CD4-positive, alpha-beta T cell treated with Interleukin-6 for 4 hours (primary cell): ENCODE measurements at regions not wholly inside any gene's neighbourhood (a gene's known extent, or its start where the extent isn't known, plus 50 kb on each side); places are given as distances from the start of the nearest gene placed in this dataset.

Source experiments
- DNase-seq: peaks from one replicate; pipeline ENCODE4 v3.0.0-alpha.2; 2020; ENCODE audit warnings: mixed read lengths

DNA sequence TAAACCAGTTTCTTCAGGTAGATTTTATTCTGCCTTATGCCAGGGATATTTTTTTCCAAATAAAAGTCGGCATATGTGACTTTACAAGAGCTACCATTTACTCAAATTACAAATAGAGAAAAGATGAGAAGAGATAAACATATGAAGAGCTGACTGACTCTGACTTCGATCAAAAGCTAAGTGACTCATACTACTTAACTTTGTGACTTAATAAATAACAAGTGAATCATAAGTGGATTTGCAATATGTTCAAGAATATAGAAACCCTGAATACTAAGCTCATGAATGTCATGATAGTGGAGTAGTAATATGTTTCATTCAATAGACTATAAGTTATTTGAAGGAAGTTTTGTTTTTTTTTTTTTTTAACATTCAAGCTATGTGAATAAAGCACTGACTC, 130.5 kb upstream of the ANO3 start:
- no peak for DNase-seq

- DNase-seq, result no peak
These were observed 129.2 kb upstream of the ANO3 start for GRCh38 chr11:26202754-26203153.

DNA sequence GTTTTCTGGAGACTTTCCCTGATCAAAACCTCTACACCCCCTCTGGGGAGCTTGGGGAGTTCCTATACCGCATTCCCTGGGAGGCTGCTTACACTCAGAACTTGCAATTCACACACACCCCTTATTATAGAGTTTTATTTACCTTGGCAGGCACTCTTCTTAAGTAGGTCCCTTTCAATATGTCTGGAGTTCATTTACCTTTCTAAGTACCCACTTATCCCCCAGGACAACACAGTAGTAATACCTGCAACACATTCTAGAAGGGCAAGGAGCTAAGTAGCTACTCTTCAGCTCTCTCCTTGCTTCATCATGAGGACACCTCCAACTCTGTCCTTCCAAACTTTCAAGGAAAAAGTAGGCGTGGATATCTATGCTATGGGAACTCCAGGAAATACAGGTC, 127.8 kb upstream of the ANO3 start:
- DNase-seq, result no peak

GRCh38 chr11:26204839-26205238, 127.1 kb upstream of the ANO3 start:
- DNase-seq, result no peak

DNA sequence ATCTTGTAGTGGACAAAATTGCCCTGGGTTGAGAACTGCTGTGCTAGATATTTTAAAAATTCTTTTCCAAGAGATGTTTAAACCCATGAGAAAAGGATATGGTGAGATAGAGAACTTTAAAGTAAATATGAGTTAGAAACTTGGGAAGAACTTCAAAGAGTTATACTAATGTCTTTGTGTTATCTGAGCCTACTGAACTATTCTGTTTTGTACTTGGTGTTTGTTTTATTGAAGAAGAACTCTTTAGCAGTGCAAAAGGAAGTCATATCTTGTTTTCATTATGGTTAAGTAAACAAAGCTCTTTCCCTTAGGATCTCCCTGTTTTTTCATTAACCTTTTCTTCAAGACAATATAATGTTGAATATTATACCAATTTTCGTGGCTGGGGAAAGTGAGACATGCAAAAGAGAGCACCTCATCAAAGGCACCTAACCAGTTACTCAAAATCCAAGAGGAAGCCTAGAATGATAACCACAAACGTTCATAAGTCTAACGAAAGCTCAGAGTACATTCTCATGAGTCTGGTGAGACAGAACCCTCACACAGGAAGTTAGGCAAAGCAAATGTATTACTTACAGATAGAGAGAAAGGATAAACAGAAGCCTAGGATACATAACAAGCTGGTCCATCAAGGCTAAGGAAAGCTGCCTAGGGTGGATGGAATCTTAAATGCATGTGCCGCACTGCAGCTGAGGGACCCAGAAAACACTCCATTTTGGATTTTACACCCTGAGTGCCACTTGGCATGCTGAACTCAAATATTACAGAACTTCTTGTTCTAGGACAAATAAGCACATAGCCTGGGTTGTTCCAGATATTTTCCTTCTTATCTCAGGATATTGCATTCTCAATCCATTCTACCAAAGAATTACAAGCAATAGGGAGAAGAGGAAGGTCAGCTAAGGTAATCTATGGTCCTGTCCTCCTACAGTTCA, 112.5 kb upstream of the ANO3 start:
- DNase-seq, result no peak

- DNase-seq, result no peak
These were observed 106.3 kb upstream of the ANO3 start for GRCh38 chr11:26225646-26226045.

DNA sequence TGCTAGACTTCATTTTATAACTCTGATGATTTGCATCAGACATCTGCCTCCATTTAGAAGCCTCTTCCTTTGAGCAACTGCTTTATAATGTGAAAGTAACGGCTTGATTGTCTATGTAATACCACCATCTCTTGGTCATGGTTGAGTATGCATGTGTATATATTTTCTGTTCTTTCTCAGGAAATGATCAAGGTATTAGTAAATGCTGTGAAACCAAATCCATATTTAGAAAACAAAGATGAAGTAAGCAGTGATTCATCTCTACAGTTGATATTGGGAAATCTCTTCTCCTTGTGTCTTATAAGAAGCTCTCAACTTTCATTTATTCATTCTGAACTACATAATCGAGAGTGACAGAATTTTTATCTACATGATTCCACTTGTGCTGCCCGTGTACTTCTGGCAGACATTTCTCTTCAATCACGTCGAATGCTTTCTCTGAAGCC, 104.6 kb upstream of the ANO3 start:
- DNase-seq, result no peak

- DNase-seq, result no peak
These were observed 103.9 kb upstream of the ANO3 start for GRCh38 chr11:26227883-26228502.

DNA sequence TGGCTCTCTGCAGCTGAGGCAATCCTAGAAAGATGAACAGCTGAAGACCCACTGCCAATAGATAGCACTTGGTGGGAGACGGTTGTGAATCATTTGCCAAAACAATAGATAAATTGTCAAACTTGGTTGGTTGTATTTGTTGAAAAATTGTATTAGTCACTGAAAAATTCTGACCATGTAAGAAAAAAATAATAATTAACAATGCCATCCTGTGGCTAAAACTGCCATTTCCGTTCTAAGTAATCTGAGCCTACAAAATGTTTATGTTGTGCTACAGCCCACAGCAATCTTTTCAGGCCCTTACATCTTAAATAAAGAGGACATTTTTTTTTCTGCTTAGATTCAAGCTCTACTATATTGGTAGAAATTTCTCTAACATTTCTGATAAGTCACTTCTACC, 103.2 kb upstream of the ANO3 start:
- DNase-seq, result no peak

DNA sequence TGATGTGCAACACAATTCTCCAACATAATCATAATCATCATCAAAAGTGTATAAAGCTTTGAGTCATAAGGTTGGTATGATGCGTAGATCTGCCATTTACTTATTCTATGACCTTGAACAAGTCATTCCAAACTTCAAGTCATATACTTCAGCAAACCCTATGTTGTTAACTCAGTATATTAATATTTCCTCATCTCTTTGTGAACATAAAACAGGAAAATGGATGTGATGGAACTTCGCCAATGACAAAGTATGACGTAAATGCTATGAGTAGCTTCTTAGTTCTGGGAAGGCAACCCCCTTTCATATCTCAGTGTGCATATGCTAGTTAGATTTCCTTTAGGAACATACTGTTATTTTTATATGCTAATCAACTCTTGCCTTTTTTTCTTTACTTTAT, 102.7 kb upstream of the ANO3 start:
- no peak for DNase-seq

GRCh38 chr11:26229981-26230380, 101.9 kb upstream of the ANO3 start:
- DNase-seq, result no peak

DNA sequence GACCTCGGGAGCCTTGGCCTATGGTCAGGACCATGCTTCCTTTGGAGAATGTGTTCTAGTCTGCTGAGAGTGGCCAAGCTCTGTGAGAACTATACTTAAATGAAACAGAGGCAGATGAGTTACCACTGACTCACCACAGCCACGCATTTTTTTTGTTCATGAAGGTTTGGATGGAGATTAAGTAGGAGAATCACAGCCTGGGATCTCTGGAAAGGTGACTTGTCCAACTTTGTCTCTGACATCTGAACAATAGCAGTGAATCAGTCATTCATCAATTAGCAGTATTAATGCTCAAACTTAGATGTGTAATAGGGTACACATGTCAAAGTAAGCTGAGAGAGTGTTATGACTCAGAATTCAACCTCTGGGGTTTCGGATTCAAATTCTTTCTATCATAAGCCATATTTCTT, 100.7 kb upstream of the ANO3 start:
- no peak for DNase-seq

- DNase-seq, result no peak
These were observed 97.5 kb upstream of the ANO3 start for GRCh38 chr11:26234451-26234850.

- no peak for DNase-seq
These were observed 88.5 kb upstream of the ANO3 start for GRCh38 chr11:26243426-26243825.

GRCh38 chr11:26244207-26244606, 87.7 kb upstream of the ANO3 start:
- no peak for DNase-seq

DNA sequence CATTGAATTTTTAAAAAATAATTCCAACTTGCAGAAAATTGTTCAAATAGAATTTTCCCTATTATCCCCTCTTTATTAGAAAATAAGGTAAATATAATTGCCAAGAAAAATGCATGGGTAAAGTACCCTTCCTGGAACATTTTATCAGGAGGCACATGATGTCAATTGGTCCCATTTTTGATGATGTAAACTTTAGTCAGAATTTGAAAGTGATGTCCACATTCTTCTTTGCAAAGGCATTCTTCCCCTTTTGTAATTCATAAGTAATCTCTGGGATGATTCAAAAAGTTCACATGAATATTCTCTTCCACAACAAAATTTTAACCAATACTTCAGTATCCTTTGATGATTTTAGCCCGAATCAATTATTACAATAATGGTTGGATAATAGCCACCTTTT, 86.9 kb upstream of the ANO3 start:
- DNase-seq, result no peak

DNA sequence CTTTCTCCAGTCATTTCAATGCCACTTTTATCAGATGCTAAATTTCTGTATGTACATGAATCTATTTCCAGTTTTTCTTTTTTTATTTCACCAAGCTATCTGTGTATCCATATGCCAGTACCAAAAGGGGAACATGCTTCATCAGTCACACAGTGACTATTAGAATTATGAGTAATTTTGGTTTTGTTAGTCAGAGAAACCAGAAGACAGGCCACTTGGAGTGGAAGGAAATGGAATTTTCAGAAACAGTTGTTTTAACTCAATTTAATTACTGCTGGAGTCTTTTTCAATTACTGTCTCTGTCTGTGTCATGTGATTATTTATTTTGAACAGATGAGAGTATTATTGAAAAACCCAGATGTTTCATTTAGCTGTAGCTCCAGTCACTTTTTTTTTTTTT, 84.6 kb upstream of the ANO3 start:
- no peak for DNase-seq

GRCh38 chr11:26248661-26249060, 83.3 kb upstream of the ANO3 start:
- no peak for DNase-seq

- DNase-seq, result no peak
These were observed 77.6 kb upstream of the ANO3 start for GRCh38 chr11:26254378-26254777.

DNA sequence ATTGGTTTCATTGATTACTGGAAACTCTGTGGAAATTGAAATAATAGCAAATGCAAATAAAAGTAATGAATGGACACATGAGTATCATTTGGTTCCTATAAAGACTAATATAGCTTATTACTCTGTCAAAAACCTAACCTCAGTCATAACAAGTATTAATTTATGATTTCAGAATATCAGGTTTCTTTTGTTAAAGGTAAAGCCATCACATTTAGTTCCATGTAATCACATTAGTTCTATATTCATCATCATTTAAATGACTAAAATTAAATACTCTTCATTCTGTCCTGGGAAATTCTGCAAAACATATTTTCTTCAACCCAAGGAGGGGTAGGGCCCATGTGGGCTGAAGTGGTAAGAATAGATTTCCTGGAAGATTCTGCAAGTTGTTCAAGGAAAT, 68.2 kb upstream of the ANO3 start:
- no peak for DNase-seq

- DNase-seq, result no peak
These were observed 67.7 kb upstream of the ANO3 start for GRCh38 chr11:26264266-26264665.

- DNase-seq, result no peak
These were observed 62.8 kb upstream of the ANO3 start for GRCh38 chr11:26268980-26269660.

- no peak for DNase-seq
These were observed 60.3 kb upstream of the ANO3 start for GRCh38 chr11:26271666-26272065.
